HEK293 (cell line): ENCODE measurements at regions not wholly inside any gene's neighbourhood (a gene's known extent, or its start where the extent isn't known, plus 50 kb on each side); places are given as distances from the start of the nearest gene placed in this dataset.

Experiments used
- CTCF ChIA-PET: fragments of 350-600 bp; formaldehyde crosslinking; extraction: SDS; loops from one replicate; lab custom pipeline; 2021; ENCODE audit warnings: antibody characterized with exemption; lab: Yijun Ruan, JAX
- POLR2A ChIA-PET: fragments of 300-600 bp; formaldehyde crosslinking; extraction: SDS; loops from one replicate; lab custom pipeline; 2020; ENCODE audit warnings: antibody characterized with exemption, inconsistent platforms; lab: Yijun Ruan, JAX
- H3K27ac ChIP-seq: fragments of 200-500 bp; sonication (Bioruptor generic); 2 replicates; pipeline ENCODE4 v1.5.1; 2014; ENCODE audit warnings: low read depth, low read length, control low read depth, inconsistent platforms; ENCODE audit errors: extremely low read depth
- H3K36me3 ChIP-seq, 2 experiments: fragments of 200-500 bp in 1 of 2; sonication (Bioruptor generic) in 1 of 2; 1 replicate in 1 of 2; 2 replicates in 1 of 2; pipeline ENCODE4 v1.5.1; 2014 to 2017; ENCODE audit warnings: inconsistent platforms in 2 of 2, low read length in 2 of 2; ENCODE audit not compliant: control insufficient read depth in 2 of 2, insufficient read depth in 1 of 2
- H3K4me1 ChIP-seq: fragments of 200-500 bp; sonication (Bioruptor generic); 2 replicates; pipeline ENCODE4 v1.5.1; 2014; ENCODE audit warnings: mild to moderate bottlenecking, low read length, inconsistent platforms; ENCODE audit not compliant: control insufficient read depth, insufficient read depth
- H3K4me3 ChIP-seq: 2 replicates; pipeline ENCODE4 v1.5.1; 2011; ENCODE audit warnings: low read depth, mild to moderate bottlenecking, control low read depth, low read length, moderate library complexity
- H3K9me3 ChIP-seq: fragments of 200-500 bp; sonication (Bioruptor generic); 2 replicates; pipeline ENCODE4 v1.5.1; 2014; ENCODE audit warnings: low read depth, low read length, inconsistent platforms; ENCODE audit not compliant: control insufficient read depth, insufficient read depth
- BCL11A ChIP-seq: fragments of 450-650 bp; formaldehyde crosslinking; IDR thresholded peaks from 2 replicates; pipeline ENCODE4 v1.5.1; 2016; ENCODE audit warnings: low read depth, missing biosample characterization, missing genetic modification characterization
- GLIS2 ChIP-seq: fragments of 450-650 bp; formaldehyde crosslinking; IDR thresholded peaks from 2 replicates; pipeline ENCODE4 v1.5.1; 2016; ENCODE audit warnings: missing biosample characterization, missing genetic modification characterization
- KLF9 ChIP-seq: fragments of 450-650 bp; formaldehyde crosslinking; IDR thresholded peaks from 2 replicates; pipeline ENCODE4 v1.5.1; 2016; ENCODE audit warnings: missing biosample characterization, missing genetic modification characterization, low read depth
- MYNN ChIP-seq: fragments of 450-650 bp; formaldehyde crosslinking; IDR thresholded peaks from 2 replicates; pipeline ENCODE4 v1.5.1; 2016; ENCODE audit warnings: missing biosample characterization, missing genetic modification characterization, borderline replicate concordance
- OVOL3 ChIP-seq: fragments of 450-650 bp; formaldehyde crosslinking; IDR thresholded peaks from 2 replicates; pipeline ENCODE4 v1.5.1; 2016; ENCODE audit warnings: missing biosample characterization, missing genetic modification characterization
- PRDM10 ChIP-seq: fragments of 450-650 bp; formaldehyde crosslinking; IDR thresholded peaks from 2 replicates; pipeline ENCODE4 v1.5.1; 2016; ENCODE audit warnings: missing biosample characterization, missing genetic modification characterization
- SALL2 ChIP-seq: fragments of 450-650 bp; formaldehyde crosslinking; IDR thresholded peaks from 2 replicates; pipeline ENCODE4 v1.5.0; 2017; ENCODE audit warnings: missing biosample characterization, mild to moderate bottlenecking, missing genetic modification characterization, borderline replicate concordance
- SP2 ChIP-seq: fragments of 450-650 bp; formaldehyde crosslinking; IDR thresholded peaks from 2 replicates; pipeline ENCODE4 v1.5.1; 2016; ENCODE audit warnings: missing biosample characterization, missing genetic modification characterization
- ZFHX2 ChIP-seq: fragments of 450-650 bp; formaldehyde crosslinking; conservative IDR thresholded peaks from 2 replicates; pipeline ENCODE4 v1.5.1; 2016; ENCODE audit warnings: missing biosample characterization, missing genetic modification characterization
- ZNF121 ChIP-seq: fragments of 450-650 bp; formaldehyde crosslinking; IDR thresholded peaks from 2 replicates; pipeline ENCODE4 v1.5.1; 2016; ENCODE audit warnings: missing biosample characterization, missing genetic modification characterization
- ZNF140 ChIP-seq: fragments of 450-650 bp; formaldehyde crosslinking; IDR thresholded peaks from 2 replicates; pipeline ENCODE4 v1.5.1; 2016; ENCODE audit warnings: missing biosample characterization, missing genetic modification characterization
- ZNF157 ChIP-seq: fragments of 450-650 bp; formaldehyde crosslinking; IDR thresholded peaks from 2 replicates; pipeline ENCODE4 v1.5.1; 2016; ENCODE audit warnings: missing biosample characterization, missing genetic modification characterization
- ZNF280D ChIP-seq: fragments of 450-650 bp; formaldehyde crosslinking; IDR thresholded peaks from 2 replicates; pipeline ENCODE4 v1.5.1; 2016; ENCODE audit warnings: missing biosample characterization, missing genetic modification characterization
- ZNF394 ChIP-seq: fragments of 450-650 bp; formaldehyde crosslinking; IDR thresholded peaks from 2 replicates; pipeline ENCODE4 v1.5.1; 2016; ENCODE audit warnings: missing biosample characterization, missing genetic modification characterization, mild to moderate bottlenecking, moderate library complexity, borderline replicate concordance
- ZNF423 ChIP-seq: fragments of 450-650 bp; formaldehyde crosslinking; IDR thresholded peaks from 2 replicates; pipeline ENCODE4 v1.5.1; 2016; ENCODE audit warnings: missing biosample characterization, missing genetic modification characterization
- ZNF473 ChIP-seq: fragments of 450-650 bp; formaldehyde crosslinking; IDR thresholded peaks from 2 replicates; pipeline ENCODE4 v1.5.1; 2017; ENCODE audit warnings: missing biosample characterization, missing genetic modification characterization
- ZNF624 ChIP-seq: fragments of 450-650 bp; formaldehyde crosslinking; IDR thresholded peaks from 2 replicates; pipeline ENCODE4 v1.5.1; 2017; ENCODE audit warnings: missing biosample characterization, missing genetic modification characterization
- ZSCAN18 ChIP-seq: fragments of 450-650 bp; formaldehyde crosslinking; IDR thresholded peaks from 2 replicates; pipeline ENCODE4 v1.5.1; 2016; ENCODE audit warnings: missing biosample characterization, missing genetic modification characterization
- TF ChIP-seq, protein P1 (sequence below): fragments of 450-650 bp; formaldehyde crosslinking; IDR thresholded peaks from 2 replicates; pipeline ENCODE4 v1.5.1; 2016; ENCODE audit warnings: missing biosample characterization, missing genetic modification characterization
- TF ChIP-seq, protein P2 (sequence below): fragments of 450-650 bp; formaldehyde crosslinking; IDR thresholded peaks from 2 replicates; pipeline ENCODE4 v1.5.1; 2016; ENCODE audit warnings: missing biosample characterization, missing genetic modification characterization
- TF ChIP-seq, protein P3 (sequence below): fragments of 450-650 bp; formaldehyde crosslinking; IDR thresholded peaks from 2 replicates; pipeline ENCODE4 v1.5.1; 2016; ENCODE audit warnings: missing biosample characterization, missing genetic modification characterization
- TF ChIP-seq, protein P4 (sequence below): fragments of 450-650 bp; formaldehyde crosslinking; IDR thresholded peaks from 2 replicates; pipeline ENCODE4 v1.5.1; 2016; ENCODE audit warnings: missing biosample characterization, missing genetic modification characterization

GRCh38 chr10:106217627-106218026 is 946.9 kb downstream of the SORCS1 start:
- no peak overlapping the region for H3K4me3 ChIP-seq
- H3K4me1 ChIP-seq, result no peaks in the 10 kb centered on the region
- H3K36me3 ChIP-seq, result no peaks in the 10 kb centered on the region
- H3K9me3 ChIP-seq, result no peaks in the 10 kb centered on the region
- ChIA-PET CTCF (interaction anchor here (0.7 to 1.3 kb wide), 2 partner anchors 27 to 32 kb away, joined by 3 read pairs; no protein-coding TSS in a partner anchor), POLR2A (no interaction called here)
- TF ChIP-seq ZSCAN18 (tag by site-specific recombination) (no peak), GLIS2 (tag by site-specific recombination) (no peak), BCL11A (tag by site-specific recombination) (no peak), SALL2 (tag by site-specific recombination) (no peak), ZNF121 (tag by site-specific recombination) (no peak), ZNF473 (tag by site-specific recombination) (no peak), KLF9 (tag by site-specific recombination) (no peak), ZNF280D (no peak), MYNN (no peak), OVOL3 (no peak), ZNF624 (no peak)
- TF ChIP-seq, protein P1, sequence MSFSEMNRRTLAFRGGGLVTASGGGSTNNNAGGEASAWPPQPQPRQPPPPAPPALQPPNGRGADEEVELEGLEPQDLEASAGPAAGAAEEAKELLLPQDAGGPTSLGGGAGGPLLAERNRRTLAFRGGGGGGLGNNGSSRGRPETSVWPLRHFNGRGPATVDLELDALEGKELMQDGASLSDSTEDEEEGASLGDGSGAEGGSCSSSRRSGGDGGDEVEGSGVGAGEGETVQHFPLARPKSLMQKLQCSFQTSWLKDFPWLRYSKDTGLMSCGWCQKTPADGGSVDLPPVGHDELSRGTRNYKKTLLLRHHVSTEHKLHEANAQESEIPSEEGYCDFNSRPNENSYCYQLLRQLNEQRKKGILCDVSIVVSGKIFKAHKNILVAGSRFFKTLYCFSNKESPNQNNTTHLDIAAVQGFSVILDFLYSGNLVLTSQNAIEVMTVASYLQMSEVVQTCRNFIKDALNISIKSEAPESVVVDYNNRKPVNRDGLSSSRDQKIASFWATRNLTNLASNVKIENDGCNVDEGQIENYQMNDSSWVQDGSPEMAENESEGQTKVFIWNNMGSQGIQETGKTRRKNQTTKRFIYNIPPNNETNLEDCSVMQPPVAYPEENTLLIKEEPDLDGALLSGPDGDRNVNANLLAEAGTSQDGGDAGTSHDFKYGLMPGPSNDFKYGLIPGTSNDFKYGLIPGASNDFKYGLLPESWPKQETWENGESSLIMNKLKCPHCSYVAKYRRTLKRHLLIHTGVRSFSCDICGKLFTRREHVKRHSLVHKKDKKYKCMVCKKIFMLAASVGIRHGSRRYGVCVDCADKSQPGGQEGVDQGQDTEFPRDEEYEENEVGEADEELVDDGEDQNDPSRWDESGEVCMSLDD (tag by site-specific recombination), result no peak
- TF ChIP-seq, protein P2, sequence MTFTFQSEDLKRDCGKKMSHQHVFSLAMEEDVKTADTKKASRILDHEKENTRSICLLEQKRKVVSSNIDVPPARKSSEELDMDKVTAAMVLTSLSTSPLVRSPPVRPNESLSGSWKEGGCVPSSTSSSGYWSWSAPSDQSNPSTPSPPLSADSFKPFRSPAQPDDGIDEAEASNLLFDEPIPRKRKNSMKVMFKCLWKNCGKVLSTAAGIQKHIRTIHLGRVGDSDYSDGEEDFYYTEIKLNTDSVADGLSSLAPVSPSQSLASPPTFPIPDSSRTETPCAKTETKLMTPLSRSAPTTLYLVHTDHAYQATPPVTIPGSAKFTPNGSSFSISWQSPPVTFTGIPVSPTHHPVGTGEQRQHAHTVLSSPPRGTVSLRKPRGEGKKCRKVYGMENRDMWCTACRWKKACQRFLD, result no peak
- H3K27ac ChIP-seq, result no peak overlapping the region

DNA sequence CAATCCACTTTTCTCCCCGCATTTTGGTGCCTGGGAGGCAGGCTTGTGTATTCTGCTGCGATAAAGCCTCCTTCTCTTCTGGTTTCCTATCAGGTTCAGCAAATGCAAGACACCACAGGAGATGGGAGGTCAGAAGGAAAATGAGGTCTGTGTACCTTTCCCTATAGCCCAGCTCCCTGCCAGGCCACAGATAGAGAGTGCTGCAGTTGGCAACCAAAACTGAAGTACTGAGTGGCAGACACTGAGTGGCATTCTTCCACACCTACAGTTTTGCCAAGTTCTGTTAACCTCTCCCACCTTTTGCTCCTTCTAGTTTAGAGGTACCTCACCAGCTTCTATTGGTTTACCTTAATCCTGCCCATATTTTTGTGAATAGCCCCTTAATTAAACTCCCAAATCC is 948.4 kb downstream of the SORCS1 start:
- ChIA-PET POLR2A (no interaction called here), CTCF (no interaction called here)
- Histone ChIP-seq H3K4me1 (no peaks in the 10 kb centered on the region), H3K9me3 (no peaks in the 10 kb centered on the region), H3K27ac (no peak overlapping the region), H3K4me3 (no peak overlapping the region), H3K36me3 (no peaks in the 10 kb centered on the region)
- TF ChIP-seq, protein P3, sequence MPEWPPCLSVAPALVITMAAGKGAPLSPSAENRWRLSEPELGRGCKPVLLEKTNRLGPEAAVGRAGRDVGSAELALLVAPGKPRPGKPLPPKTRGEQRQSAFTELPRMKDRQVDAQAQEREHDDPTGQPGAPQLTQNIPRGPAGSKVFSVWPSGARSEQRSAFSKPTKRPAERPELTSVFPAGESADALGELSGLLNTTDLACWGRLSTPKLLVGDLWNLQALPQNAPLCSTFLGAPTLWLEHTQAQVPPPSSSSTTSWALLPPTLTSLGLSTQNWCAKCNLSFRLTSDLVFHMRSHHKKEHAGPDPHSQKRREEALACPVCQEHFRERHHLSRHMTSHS, result no peak
- no peak for TF ChIP-seq ZNF423 (tag by site-specific recombination)
- TF ChIP-seq PRDM10 (tag by site-specific recombination), result no peak
- TF ChIP-seq ZFHX2 (tag by site-specific recombination), result no peak
- TF ChIP-seq ZNF140 (tag by site-specific recombination), result no peak
- TF ChIP-seq, protein P4, sequence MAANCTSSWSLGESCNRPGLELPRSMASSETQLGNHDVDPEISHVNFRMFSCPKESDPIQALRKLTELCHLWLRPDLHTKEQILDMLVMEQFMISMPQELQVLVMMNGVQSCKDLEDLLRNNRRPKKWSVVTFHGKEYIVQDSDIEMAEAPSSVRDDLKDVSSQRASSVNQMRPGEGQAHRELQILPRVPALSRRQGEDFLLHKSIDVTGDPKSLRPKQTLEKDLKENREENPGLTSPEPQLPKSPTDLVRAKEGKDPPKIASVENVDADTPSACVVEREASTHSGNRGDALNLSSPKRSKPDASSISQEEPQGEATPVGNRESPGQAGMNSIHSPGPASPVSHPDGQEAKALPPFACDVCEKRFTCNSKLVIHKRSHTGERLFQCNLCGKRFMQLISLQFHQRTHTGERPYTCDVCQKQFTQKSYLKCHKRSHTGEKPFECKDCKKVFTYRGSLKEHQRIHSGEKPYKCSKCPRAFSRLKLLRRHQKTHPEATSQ (tag by site-specific recombination), result no peak
- no peak for TF ChIP-seq ZNF394 (tag by site-specific recombination)
- no peak for TF ChIP-seq SP2
- no peak for TF ChIP-seq ZNF157 (tag by site-specific recombination)
